ENCODE measurements at regions not wholly inside any gene's neighbourhood (a gene's known extent, or its start where the extent isn't known, plus 50 kb on each side); places are given as distances from the start of the nearest gene placed in this dataset.

DNA sequence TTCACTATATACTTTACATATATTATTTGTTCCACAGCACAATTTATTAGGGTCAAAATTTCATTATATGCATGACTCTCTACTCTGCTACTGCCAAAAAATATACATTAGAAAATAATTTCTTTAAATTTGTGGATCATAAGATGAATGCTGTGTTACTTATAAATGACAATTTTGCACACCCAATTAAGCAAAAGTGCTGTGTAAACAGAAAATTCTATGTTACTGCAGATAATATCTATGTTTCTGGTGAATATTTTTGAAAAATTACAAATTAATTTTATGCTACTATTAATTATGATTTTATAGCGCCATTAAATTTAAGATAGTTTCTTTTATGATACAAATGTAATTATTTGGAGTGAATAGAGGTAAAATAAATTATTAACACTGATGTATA is 59.8 kb upstream of the GABRA6 start:
- Mint-ChIP-seq H3K27ac (no peak overlapping the region), H3K9me3 (peaks cover 2% of the 10 kb centered on the region; the same call in 2 of the 3 replicates), H3K36me3 (ENCODE audit: low read depth) (no peaks in the 10 kb centered on the region), H3K4me1 (no peaks in the 10 kb centered on the region), H3K4me3 (no peak overlapping the region), H3K27me3 (ENCODE audit: insufficient read depth, low read depth, poor library complexity) (peaks cover 2% of the 10 kb centered on the region)
- DNase-seq (ENCODE audit: low spot score), result no peak
- no peaks in the 10 kb centered on the region for H3F3A ChIP-seq (replicated peaks; ENCODE audit: low read depth)
- H3K79me2 ChIP-seq (replicated peaks; ENCODE audit: insufficient read depth), result no peaks in the 10 kb centered on the region
- no peak for TF ChIP-seq POLR2AphosphoS5 (IDR thresholded peaks at IDR 0.05; ENCODE audit: low read depth)
- TF ChIP-seq, protein P1, sequence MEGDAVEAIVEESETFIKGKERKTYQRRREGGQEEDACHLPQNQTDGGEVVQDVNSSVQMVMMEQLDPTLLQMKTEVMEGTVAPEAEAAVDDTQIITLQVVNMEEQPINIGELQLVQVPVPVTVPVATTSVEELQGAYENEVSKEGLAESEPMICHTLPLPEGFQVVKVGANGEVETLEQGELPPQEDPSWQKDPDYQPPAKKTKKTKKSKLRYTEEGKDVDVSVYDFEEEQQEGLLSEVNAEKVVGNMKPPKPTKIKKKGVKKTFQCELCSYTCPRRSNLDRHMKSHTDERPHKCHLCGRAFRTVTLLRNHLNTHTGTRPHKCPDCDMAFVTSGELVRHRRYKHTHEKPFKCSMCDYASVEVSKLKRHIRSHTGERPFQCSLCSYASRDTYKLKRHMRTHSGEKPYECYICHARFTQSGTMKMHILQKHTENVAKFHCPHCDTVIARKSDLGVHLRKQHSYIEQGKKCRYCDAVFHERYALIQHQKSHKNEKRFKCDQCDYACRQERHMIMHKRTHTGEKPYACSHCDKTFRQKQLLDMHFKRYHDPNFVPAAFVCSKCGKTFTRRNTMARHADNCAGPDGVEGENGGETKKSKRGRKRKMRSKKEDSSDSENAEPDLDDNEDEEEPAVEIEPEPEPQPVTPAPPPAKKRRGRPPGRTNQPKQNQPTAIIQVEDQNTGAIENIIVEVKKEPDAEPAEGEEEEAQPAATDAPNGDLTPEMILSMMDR (conservative IDR thresholded peaks at IDR 0.05; ENCODE audit: low read depth in 2 of 2), result no peak
- no peak overlapping the region for H3K4me3 ChIP-seq
- no peaks in the 10 kb centered on the region for H4K20me1 ChIP-seq (replicated peaks; ENCODE audit: insufficient read depth)
- H3K27me3 ChIP-seq (ENCODE audit: insufficient read depth), result no peaks in the 10 kb centered on the region
- H2AFZ ChIP-seq, result no peak overlapping the region
- ATAC-seq, result no peak
- H3K27ac ChIP-seq (ENCODE audit: low read depth), result no peak overlapping the region
- no peak overlapping the region for H3K4me2 ChIP-seq
- no peaks in the 10 kb centered on the region for H3K9me2 ChIP-seq (ENCODE audit: insufficient read depth)
- H3K4me1 ChIP-seq (ENCODE audit: insufficient read depth), result no peaks in the 10 kb centered on the region
- H3K36me3 ChIP-seq (ENCODE audit: insufficient read depth), result no peaks in the 10 kb centered on the region

DNA sequence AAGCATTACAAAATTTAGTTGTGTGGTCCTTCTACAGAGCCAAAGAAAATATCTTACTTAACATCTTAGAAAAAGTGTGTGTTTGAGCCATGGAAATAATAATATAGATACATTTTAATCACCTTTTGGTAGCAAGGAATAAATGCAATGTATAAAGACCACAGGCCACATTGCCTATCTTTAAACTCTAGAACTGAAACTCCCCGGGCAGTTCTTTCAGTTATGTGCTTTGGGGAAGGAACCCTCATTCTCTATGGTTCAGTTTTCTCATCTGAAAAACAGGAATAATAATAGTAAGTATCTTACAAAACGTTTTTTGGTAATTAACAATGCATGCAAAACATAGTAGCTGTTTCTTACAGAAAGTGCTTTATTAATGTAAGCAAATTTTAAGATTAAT is 67.8 kb upstream of the GABRB2 start:
- no peaks in the 10 kb centered on the region for H3K79me2 ChIP-seq (replicated peaks; ENCODE audit: insufficient read depth)
- H3K4me1 ChIP-seq (ENCODE audit: insufficient read depth), result no peaks in the 10 kb centered on the region
- no peak for TF ChIP-seq EZH2phosphoT487 (IDR thresholded peaks at IDR 0.05; ENCODE audit: unreplicated experiment)
- TF ChIP-seq, protein P2, sequence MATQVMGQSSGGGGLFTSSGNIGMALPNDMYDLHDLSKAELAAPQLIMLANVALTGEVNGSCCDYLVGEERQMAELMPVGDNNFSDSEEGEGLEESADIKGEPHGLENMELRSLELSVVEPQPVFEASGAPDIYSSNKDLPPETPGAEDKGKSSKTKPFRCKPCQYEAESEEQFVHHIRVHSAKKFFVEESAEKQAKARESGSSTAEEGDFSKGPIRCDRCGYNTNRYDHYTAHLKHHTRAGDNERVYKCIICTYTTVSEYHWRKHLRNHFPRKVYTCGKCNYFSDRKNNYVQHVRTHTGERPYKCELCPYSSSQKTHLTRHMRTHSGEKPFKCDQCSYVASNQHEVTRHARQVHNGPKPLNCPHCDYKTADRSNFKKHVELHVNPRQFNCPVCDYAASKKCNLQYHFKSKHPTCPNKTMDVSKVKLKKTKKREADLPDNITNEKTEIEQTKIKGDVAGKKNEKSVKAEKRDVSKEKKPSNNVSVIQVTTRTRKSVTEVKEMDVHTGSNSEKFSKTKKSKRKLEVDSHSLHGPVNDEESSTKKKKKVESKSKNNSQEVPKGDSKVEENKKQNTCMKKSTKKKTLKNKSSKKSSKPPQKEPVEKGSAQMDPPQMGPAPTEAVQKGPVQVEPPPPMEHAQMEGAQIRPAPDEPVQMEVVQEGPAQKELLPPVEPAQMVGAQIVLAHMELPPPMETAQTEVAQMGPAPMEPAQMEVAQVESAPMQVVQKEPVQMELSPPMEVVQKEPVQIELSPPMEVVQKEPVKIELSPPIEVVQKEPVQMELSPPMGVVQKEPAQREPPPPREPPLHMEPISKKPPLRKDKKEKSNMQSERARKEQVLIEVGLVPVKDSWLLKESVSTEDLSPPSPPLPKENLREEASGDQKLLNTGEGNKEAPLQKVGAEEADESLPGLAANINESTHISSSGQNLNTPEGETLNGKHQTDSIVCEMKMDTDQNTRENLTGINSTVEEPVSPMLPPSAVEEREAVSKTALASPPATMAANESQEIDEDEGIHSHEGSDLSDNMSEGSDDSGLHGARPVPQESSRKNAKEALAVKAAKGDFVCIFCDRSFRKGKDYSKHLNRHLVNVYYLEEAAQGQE (IDR thresholded peaks at IDR 0.05; ENCODE audit: unreplicated experiment), result no peak
- no peak for TF ChIP-seq EZH2 (IDR thresholded peaks at IDR 0.05; ENCODE audit: low read depth, unreplicated experiment)
- TF ChIP-seq CREB1 (CRISPR knock-in tag; IDR thresholded peaks at IDR 0.05; ENCODE audit: low read depth), result no peak
- TF ChIP-seq, protein P3, sequence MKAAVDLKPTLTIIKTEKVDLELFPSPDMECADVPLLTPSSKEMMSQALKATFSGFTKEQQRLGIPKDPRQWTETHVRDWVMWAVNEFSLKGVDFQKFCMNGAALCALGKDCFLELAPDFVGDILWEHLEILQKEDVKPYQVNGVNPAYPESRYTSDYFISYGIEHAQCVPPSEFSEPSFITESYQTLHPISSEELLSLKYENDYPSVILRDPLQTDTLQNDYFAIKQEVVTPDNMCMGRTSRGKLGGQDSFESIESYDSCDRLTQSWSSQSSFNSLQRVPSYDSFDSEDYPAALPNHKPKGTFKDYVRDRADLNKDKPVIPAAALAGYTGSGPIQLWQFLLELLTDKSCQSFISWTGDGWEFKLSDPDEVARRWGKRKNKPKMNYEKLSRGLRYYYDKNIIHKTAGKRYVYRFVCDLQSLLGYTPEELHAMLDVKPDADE (IDR thresholded peaks at IDR 0.05), result no peak
- no peak for TF ChIP-seq ZNF331 (CRISPR knock-in tag; IDR thresholded peaks at IDR 0.05; ENCODE audit: low read depth)
- no peak for TF ChIP-seq ZNF114 (CRISPR knock-in tag; IDR thresholded peaks at IDR 0.05)
- TF ChIP-seq, protein P1 (conservative IDR thresholded peaks at IDR 0.05; ENCODE audit: low read depth in 2 of 2), result no peak
- H3K27ac Mint-ChIP-seq, result no peak overlapping the region
- H3K27ac ChIP-seq (ENCODE audit: low read depth), result no peak overlapping the region
- no peaks in the 10 kb centered on the region for H3K4me1 Mint-ChIP-seq
- ATAC-seq (no peak), DNase-seq (ENCODE audit: low spot score) (no peak)
- H3K4me2 ChIP-seq, result no peak overlapping the region
- peaks cover 13% of the 10 kb centered on the region for H3K9me3 Mint-ChIP-seq
- no peak overlapping the region for H3K4me3 ChIP-seq
- H3K36me3 ChIP-seq (ENCODE audit: insufficient read depth), result no peaks in the 10 kb centered on the region
- peaks cover 10% of the 10 kb centered on the region; the same call in 2 of the 3 replicates for H3K36me3 Mint-ChIP-seq (ENCODE audit: low read depth)
- H3K27me3 ChIP-seq (ENCODE audit: insufficient read depth), result no peaks in the 10 kb centered on the region
- no peak overlapping the region for H3K4me3 Mint-ChIP-seq
- no peaks in the 10 kb centered on the region for H3F3A ChIP-seq (replicated peaks; ENCODE audit: low read depth)
- H2AFZ ChIP-seq, result no peak overlapping the region
- H3K9me2 ChIP-seq (ENCODE audit: insufficient read depth), result no peaks in the 10 kb centered on the region; the same call in 1 of the 2 replicates
- H4K20me1 ChIP-seq (replicated peaks; ENCODE audit: insufficient read depth), result no peaks in the 10 kb centered on the region
- H3K27me3 Mint-ChIP-seq (ENCODE audit: insufficient read depth, low read depth, poor library complexity), result peaks cover 2% of the 10 kb centered on the region

All from GM23338 (cell line).